GM12878 (cell line): ENCODE measurements at regions not wholly inside any gene's neighbourhood (a gene's known extent, or its start where the extent isn't known, plus 50 kb on each side); places are given as distances from the start of the nearest gene placed in this dataset.

Experiments used
- ASH2L ChIP-seq: fragments of 300-600, 200-600 bp; sonication (generic); IDR thresholded peaks from 2 replicates; pipeline ENCODE4 v1.6.1; 2017; ENCODE audit warnings: low read depth, mild to moderate bottlenecking, borderline replicate concordance
- CEBPB ChIP-seq, 2 experiments: fragments of 150-350 bp in 1 of 2; IDR thresholded peaks; 2 replicates each; pipeline ENCODE4 v1.6.1; 2012 to 2014; ENCODE audit warnings: low read depth in 2 of 2, low read length in 2 of 2, borderline replicate concordance in 1 of 2, inconsistent platforms in 1 of 2
- DPF2 ChIP-seq: fragments of 450-650 bp; IDR thresholded peaks from 2 replicates; pipeline ENCODE4 v1.6.1; 2017; ENCODE audit warnings: mild to moderate bottlenecking
- HDGF ChIP-seq: fragments of 450-650 bp; IDR thresholded peaks from 2 replicates; pipeline ENCODE4 v1.6.1; 2016; ENCODE audit warnings: antibody characterized with exemption
- NBN ChIP-seq: fragments of 450-650 bp; IDR thresholded peaks from 2 replicates; pipeline ENCODE4 v1.6.1; 2016
- RBBP5 ChIP-seq: fragments of 200-600 bp; sonication (generic); conservative IDR thresholded peaks from 2 replicates; pipeline ENCODE4 v1.6.1; 2016
- ZBTB33 ChIP-seq: fragments of 450-650 bp; IDR thresholded peaks from 2 replicates; pipeline ENCODE4 v1.6.1; 2017; ENCODE audit warnings: mild to moderate bottlenecking
- TF ChIP-seq, protein P1 (sequence below): fragments of 450-650 bp; IDR thresholded peaks from 2 replicates; pipeline ENCODE4 v1.6.1; 2017; ENCODE audit warnings: mild to moderate bottlenecking, low read depth, inconsistent platforms; ENCODE audit not compliant: poor library complexity, severe bottlenecking
- TF ChIP-seq, protein P2 (sequence below): fragments of 450-650 bp; IDR thresholded peaks from 2 replicates; pipeline ENCODE4 v1.6.1; 2016; ENCODE audit warnings: mild to moderate bottlenecking
- TF ChIP-seq, protein P3 (sequence below): fragments of 450-650 bp; formaldehyde crosslinking; IDR thresholded peaks from 2 replicates; pipeline ENCODE4 v1.4.0; 2020; ENCODE audit warnings: mild to moderate bottlenecking, moderate library complexity

DNA sequence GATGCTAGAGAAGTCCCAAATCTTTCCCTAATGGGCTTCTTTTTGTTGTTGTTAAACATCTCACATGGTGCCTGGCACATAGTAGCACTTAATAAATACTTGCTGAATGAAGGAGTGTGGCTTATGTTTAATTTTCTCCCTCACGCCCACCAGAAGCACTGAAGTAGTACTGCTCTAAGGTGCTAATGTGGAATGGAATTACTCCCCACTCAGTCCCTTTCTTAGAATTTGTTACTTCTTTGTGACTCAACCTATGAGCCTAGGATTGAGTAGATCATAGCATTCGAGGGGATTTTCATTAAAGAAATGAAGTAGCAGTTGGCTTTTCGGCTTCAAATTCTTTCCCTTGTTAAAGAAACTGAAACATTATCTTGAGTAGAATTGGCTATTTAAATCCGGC is 192.8 kb downstream of the CLIC5 start (continued):
- TF ChIP-seq, protein P1, sequence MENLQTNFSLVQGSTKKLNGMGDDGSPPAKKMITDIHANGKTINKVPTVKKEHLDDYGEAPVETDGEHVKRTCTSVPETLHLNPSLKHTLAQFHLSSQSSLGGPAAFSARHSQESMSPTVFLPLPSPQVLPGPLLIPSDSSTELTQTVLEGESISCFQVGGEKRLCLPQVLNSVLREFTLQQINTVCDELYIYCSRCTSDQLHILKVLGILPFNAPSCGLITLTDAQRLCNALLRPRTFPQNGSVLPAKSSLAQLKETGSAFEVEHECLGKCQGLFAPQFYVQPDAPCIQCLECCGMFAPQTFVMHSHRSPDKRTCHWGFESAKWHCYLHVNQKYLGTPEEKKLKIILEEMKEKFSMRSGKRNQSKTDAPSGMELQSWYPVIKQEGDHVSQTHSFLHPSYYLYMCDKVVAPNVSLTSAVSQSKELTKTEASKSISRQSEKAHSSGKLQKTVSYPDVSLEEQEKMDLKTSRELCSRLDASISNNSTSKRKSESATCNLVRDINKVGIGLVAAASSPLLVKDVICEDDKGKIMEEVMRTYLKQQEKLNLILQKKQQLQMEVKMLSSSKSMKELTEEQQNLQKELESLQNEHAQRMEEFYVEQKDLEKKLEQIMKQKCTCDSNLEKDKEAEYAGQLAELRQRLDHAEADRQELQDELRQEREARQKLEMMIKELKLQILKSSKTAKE: no peak
- TF ChIP-seq, protein P2, sequence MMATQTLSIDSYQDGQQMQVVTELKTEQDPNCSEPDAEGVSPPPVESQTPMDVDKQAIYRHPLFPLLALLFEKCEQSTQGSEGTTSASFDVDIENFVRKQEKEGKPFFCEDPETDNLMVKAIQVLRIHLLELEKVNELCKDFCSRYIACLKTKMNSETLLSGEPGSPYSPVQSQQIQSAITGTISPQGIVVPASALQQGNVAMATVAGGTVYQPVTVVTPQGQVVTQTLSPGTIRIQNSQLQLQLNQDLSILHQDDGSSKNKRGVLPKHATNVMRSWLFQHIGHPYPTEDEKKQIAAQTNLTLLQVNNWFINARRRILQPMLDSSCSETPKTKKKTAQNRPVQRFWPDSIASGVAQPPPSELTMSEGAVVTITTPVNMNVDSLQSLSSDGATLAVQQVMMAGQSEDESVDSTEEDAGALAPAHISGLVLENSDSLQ: no peak
- TF ChIP-seq ZBTB33 (no peak), CEBPB (IDR thresholded peaks at IDR 0.05; ENCODE audit: borderline replicate concordance in 1 of 2, low read depth in 2 of 2, low read length in 2 of 2) (no peak), ASH2L (no peak), NBN (no peak), DPF2 (no peak), RBBP5 (no peak), HDGF (no peak)
- TF ChIP-seq, protein P3, sequence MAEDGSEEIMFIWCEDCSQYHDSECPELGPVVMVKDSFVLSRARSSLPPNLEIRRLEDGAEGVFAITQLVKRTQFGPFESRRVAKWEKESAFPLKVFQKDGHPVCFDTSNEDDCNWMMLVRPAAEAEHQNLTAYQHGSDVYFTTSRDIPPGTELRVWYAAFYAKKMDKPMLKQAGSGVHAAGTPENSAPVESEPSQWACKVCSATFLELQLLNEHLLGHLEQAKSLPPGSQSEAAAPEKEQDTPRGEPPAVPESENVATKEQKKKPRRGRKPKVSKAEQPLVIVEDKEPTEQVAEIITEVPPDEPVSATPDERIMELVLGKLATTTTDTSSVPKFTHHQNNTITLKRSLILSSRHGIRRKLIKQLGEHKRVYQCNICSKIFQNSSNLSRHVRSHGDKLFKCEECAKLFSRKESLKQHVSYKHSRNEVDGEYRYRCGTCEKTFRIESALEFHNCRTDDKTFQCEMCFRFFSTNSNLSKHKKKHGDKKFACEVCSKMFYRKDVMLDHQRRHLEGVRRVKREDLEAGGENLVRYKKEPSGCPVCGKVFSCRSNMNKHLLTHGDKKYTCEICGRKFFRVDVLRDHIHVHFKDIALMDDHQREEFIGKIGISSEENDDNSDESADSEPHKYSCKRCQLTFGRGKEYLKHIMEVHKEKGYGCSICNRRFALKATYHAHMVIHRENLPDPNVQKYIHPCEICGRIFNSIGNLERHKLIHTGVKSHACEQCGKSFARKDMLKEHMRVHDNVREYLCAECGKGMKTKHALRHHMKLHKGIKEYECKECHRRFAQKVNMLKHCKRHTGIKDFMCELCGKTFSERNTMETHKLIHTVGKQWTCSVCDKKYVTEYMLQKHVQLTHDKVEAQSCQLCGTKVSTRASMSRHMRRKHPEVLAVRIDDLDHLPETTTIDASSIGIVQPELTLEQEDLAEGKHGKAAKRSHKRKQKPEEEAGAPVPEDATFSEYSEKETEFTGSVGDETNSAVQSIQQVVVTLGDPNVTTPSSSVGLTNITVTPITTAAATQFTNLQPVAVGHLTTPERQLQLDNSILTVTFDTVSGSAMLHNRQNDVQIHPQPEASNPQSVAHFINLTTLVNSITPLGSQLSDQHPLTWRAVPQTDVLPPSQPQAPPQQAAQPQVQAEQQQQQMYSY (CRISPR knock-in tag): no peak
